GM12878 (cell line): ENCODE measurements at regions not wholly inside any gene's neighbourhood (a gene's known extent, or its start where the extent isn't known, plus 50 kb on each side); places are given as distances from the start of the nearest gene placed in this dataset.

ENCODE experiments used
- ATAC-seq: fragments of 200-7000 bp; cut with Tn5 transposase; 3 replicates; pipeline ENCODE4 v1.9.1; 2020; ENCODE audit warnings: mild to moderate bottlenecking, moderate library complexity
- BruUV-seq: library from RNA; stranded (reverse); fragments of 400-500 nt; replicated peaks from 2 replicates; lab custom pipeline; 2021; lab: Mats Ljungman, UMichigan
- CTCF ChIA-PET: fragments of 300-600 bp; sonication (Branson Sonifier 250); formaldehyde crosslinking; extraction: SDS; loops from one replicate; lab custom pipeline; 2021; ENCODE audit warnings: inconsistent platforms; lab: Yijun Ruan, JAX
- POLR2A ChIA-PET: fragments of 350-600 bp; formaldehyde crosslinking; extraction: SDS; loops from one replicate; lab custom pipeline; 2021; ENCODE audit warnings: inconsistent platforms; lab: Charles Lee
- RAD21 ChIA-PET: fragments of 300-600 bp; sonication (Branson Sonifier 250); formaldehyde crosslinking; loops from one replicate; lab custom pipeline; 2023; ENCODE audit warnings: antibody characterized with exemption; ENCODE audit not compliant: unreplicated experiment; lab: Charles Lee
- SMC1A ChIA-PET: fragments of 300-600 bp; sonication (Branson Sonifier 250); formaldehyde crosslinking; loops from one replicate; lab custom pipeline; 2023; ENCODE audit not compliant: unreplicated experiment, uncharacterized antibody; lab: Charles Lee
- DNase-seq: peaks from one replicate; pipeline ENCODE4 v3.0.0-alpha.2; 2011; ENCODE audit warnings: low read depth, low spot score
- FAIRE-seq: peaks from 3 replicates; lab custom pipeline; 2011; peaks lifted over from hg19 to GRCh38; lab: Jason Lieb, UNC
- H2AFZ ChIP-seq: 2 replicates; pipeline ENCODE4 v1.6.0; 2011; ENCODE audit warnings: low read depth, low read length, control low read depth; ENCODE audit not compliant: control insufficient read depth
- H3K27ac ChIP-seq: 2 replicates; pipeline ENCODE4 v1.5.1; 2011; ENCODE audit warnings: control low read depth; ENCODE audit not compliant: control insufficient read depth, insufficient read depth
- H3K27me3 ChIP-seq, 2 experiments: replicated peaks in 1 of 2; 2 replicates each; pipeline versions ENCODE4 v1.6.0 to v1.6.1; 2011; ENCODE audit warnings: low read length in 1 of 2; ENCODE audit not compliant: control insufficient read depth in 2 of 2, insufficient read depth in 2 of 2
- H3K36me3 ChIP-seq, 2 experiments: 2 replicates each; pipeline ENCODE4 v1.5.1; 2011; ENCODE audit warnings: low read length in 1 of 2; ENCODE audit not compliant: control insufficient read depth in 2 of 2, insufficient read depth in 2 of 2
- H3K4me1 ChIP-seq: 2 replicates; pipeline ENCODE4 v1.6.1; 2011; ENCODE audit warnings: mild to moderate bottlenecking, low read length, moderate library complexity, mixed read lengths; ENCODE audit not compliant: control insufficient read depth, insufficient read depth
- H3K4me2 ChIP-seq: 2 replicates; pipeline ENCODE4 v1.6.0; 2011; ENCODE audit warnings: control low read depth; ENCODE audit not compliant: control insufficient read depth, insufficient read depth
- H3K4me3 ChIP-seq: fragments of 200-600 bp; sonication (generic); 2 replicates; pipeline ENCODE4 v1.5.1; 2016
- H3K79me2 ChIP-seq: 2 replicates; pipeline ENCODE4 v1.6.0; 2011; ENCODE audit warnings: low read length; ENCODE audit not compliant: control insufficient read depth, insufficient read depth
- H3K9ac ChIP-seq: 2 replicates; pipeline ENCODE4 v1.8.0; 2011; ENCODE audit warnings: low read length, control low read depth, mixed read lengths; ENCODE audit not compliant: control insufficient read depth, insufficient read depth
- H3K9me3 ChIP-seq: replicated peaks from 3 replicates; pipeline ENCODE4 v1.5.1; 2011; ENCODE audit warnings: mild to moderate bottlenecking, low read length; ENCODE audit not compliant: control insufficient read depth, insufficient read depth
- H4K20me1 ChIP-seq: 2 replicates; pipeline ENCODE4 v1.6.0; 2011; ENCODE audit not compliant: control insufficient read depth, insufficient read depth
- BCL3 ChIP-seq: IDR thresholded peaks from 2 replicates; pipeline ENCODE4 v1.6.1; 2011; ENCODE audit warnings: borderline replicate concordance, low read depth, mild to moderate bottlenecking, moderate library complexity, low read length; ENCODE audit not compliant: insufficient read depth, poor library complexity, severe bottlenecking
- BHLHE40 ChIP-seq, 2 experiments: fragments of 450-650 bp in 1 of 2; IDR thresholded peaks; 2 replicates each; pipeline ENCODE4 v1.6.1; 2011 to 2017; ENCODE audit warnings: low read depth in 2 of 2, borderline replicate concordance in 1 of 2, improper control_type of control experiment in 1 of 2, low read length in 1 of 2, mild to moderate bottlenecking in 1 of 2
- BRCA1 ChIP-seq: IDR thresholded peaks from 2 replicates; pipeline ENCODE4 v1.6.1; 2011; ENCODE audit warnings: low read depth, low read length, improper control_type of control experiment
- CEBPB ChIP-seq, 2 experiments: fragments of 150-350 bp in 1 of 2; IDR thresholded peaks; 2 replicates each; pipeline ENCODE4 v1.6.1; 2012 to 2014; ENCODE audit warnings: low read depth in 2 of 2, low read length in 2 of 2, borderline replicate concordance in 1 of 2, inconsistent platforms in 1 of 2
- CHD2 ChIP-seq: IDR thresholded peaks from 2 replicates; pipeline ENCODE4 v1.6.1; 2011; ENCODE audit warnings: low read depth, low read length, improper control_type of control experiment, borderline replicate concordance
- CTCF ChIP-seq, 3 experiments: IDR thresholded peaks in 2 of 3; conservative IDR thresholded peaks in 1 of 3; 2 replicates each; pipeline ENCODE4 v1.5.1; 2011; ENCODE audit warnings: low read depth in 3 of 3, low read length in 3 of 3, mild to moderate bottlenecking in 3 of 3, control low read depth in 2 of 3, moderate library complexity in 2 of 3, inconsistent platforms in 1 of 3, mixed read lengths in 1 of 3; ENCODE audit not compliant: control insufficient read depth in 2 of 3, insufficient read depth in 1 of 3; ENCODE audit errors: extremely low read depth in 1 of 3
- ESRRA ChIP-seq: IDR thresholded peaks from 2 replicates; pipeline ENCODE4 v1.6.1; 2012; ENCODE audit warnings: mild to moderate bottlenecking, low read length, improper control_type of control experiment
- IKZF2 ChIP-seq, 2 experiments: fragments of 450-650 bp; IDR thresholded peaks; 2 replicates each; pipeline ENCODE4 v1.6.1; 2017; ENCODE audit warnings: mild to moderate bottlenecking in 2 of 2, moderate library complexity in 2 of 2
- MEF2A ChIP-seq: IDR thresholded peaks from 2 replicates; pipeline ENCODE4 v1.6.1; 2011; ENCODE audit warnings: low read depth, mild to moderate bottlenecking, low read length, moderate library complexity; ENCODE audit not compliant: insufficient read depth
- MYB ChIP-seq: fragments of 150-350 bp; IDR thresholded peaks from 2 replicates; pipeline ENCODE4 v1.6.1; 2014; ENCODE audit warnings: mild to moderate bottlenecking, low read depth, low read length, borderline replicate concordance
- NBN ChIP-seq: fragments of 450-650 bp; IDR thresholded peaks from 2 replicates; pipeline ENCODE4 v1.6.1; 2016
- NFYB ChIP-seq: IDR thresholded peaks from 2 replicates; pipeline ENCODE4 v1.6.1; 2011; ENCODE audit warnings: low read depth, mild to moderate bottlenecking, low read length, improper control_type of control experiment, moderate library complexity; ENCODE audit not compliant: insufficient read depth
- ZNF687 ChIP-seq: fragments of 450-650 bp; IDR thresholded peaks from 2 replicates; pipeline ENCODE4 v1.6.1; 2017; ENCODE audit warnings: mild to moderate bottlenecking, moderate library complexity
- ZZZ3 ChIP-seq: IDR thresholded peaks from 2 replicates; pipeline ENCODE4 v1.6.1; 2011; ENCODE audit warnings: low read depth; ENCODE audit not compliant: control insufficient read depth, insufficient read length
- WGBS: methylation state at CpG from one replicate; pipeline ENCODE4 v1.1.6; 2016; ENCODE audit warnings: low lambda C conversion rate; ENCODE audit not compliant: insufficient replicate concordance, insufficient coverage; ENCODE audit errors: missing lambda C conversion rate; 5-methylcytosine and 5-hydroxymethylcytosine counted together
- in situ Hi-C: fragments of 300-500 bp; cut with MboI; formaldehyde crosslinking; loops from 9 replicates; pipeline ENCODE4 v1.14.3; 2018; ENCODE audit warnings: mixed read lengths
- intact Hi-C: fragments of 100-400 bp; cut with micrococcal nuclease; formaldehyde crosslinking; loops from one replicate; pipeline ENCODE4 v1.14.2; 2022; ENCODE audit not compliant: unreplicated experiment

- no peak for TF ChIP-seq BCL3
- no peak for TF ChIP-seq ZNF687
- no peak for TF ChIP-seq IKZF2 (IDR thresholded peaks at IDR 0.05)
Measured at GRCh38 chr4:13176741-13177142, 307.4 kb downstream of the RAB28 start (continued).

GRCh38 chr4:13174926-13175325, 309.2 kb downstream of the RAB28 start:
- H3K9ac ChIP-seq: no peak overlapping the region
- H2AFZ ChIP-seq: no peak overlapping the region
- intact Hi-C loops (no loop called here), in situ Hi-C loops (no loop called here)
- FAIRE-seq (no peak), ATAC-seq (no peak), DNase-seq (no peak)
- no peaks in the 10 kb centered on the region for H4K20me1 ChIP-seq
- BruUV-seq: no TSS peak
- H3K4me3 ChIP-seq: no peak overlapping the region
- CTCF ChIA-PET: no interaction called here
- WGBS: 2% methylated on average over 5 of the region's 5 CpGs
- RAD21 ChIA-PET: no interaction called here
- SMC1A ChIA-PET: interaction anchor here (0.5 kb wide), 1 partner anchor 60 kb away, joined by 3 read pairs; no protein-coding TSS in a partner anchor
- H3K79me2 ChIP-seq: no peaks in the 10 kb centered on the region
- H3K27me3 ChIP-seq: no peaks in the 10 kb centered on the region
- H3K27ac ChIP-seq: no peak overlapping the region
- no peaks in the 10 kb centered on the region for H3K9me3 ChIP-seq
- no peak overlapping the region for H3K4me2 ChIP-seq
- no peaks in the 10 kb centered on the region for H3K36me3 ChIP-seq
- no peaks in the 10 kb centered on the region for H3K4me1 ChIP-seq
- POLR2A ChIA-PET: no interaction called here
- no peak for TF ChIP-seq MYB
- no peak for TF ChIP-seq CEBPB (IDR thresholded peaks at IDR 0.05; ENCODE audit: borderline replicate concordance in 1 of 2, low read depth in 2 of 2, low read length in 2 of 2)
- TF ChIP-seq NBN: no peak
- TF ChIP-seq MEF2A: no peak
- no peak for TF ChIP-seq CTCF (IDR thresholded peaks at IDR 0.05 in 2 of 3, conservative IDR thresholded peaks at IDR 0.05 in 1 of 3; ENCODE audit: control insufficient read depth in 2 of 3, extremely low read depth in 1 of 3, insufficient read depth in 1 of 3, low read depth in 3 of 3, low read length in 3 of 3)
- TF ChIP-seq NFYB: no peak
- TF ChIP-seq BHLHE40 (IDR thresholded peaks at IDR 0.05; ENCODE audit: borderline replicate concordance in 1 of 2, low read depth in 2 of 2, low read length in 1 of 2): no peak
- TF ChIP-seq ZZZ3: no peak
- TF ChIP-seq ESRRA: no peak
- TF ChIP-seq BRCA1: no peak
- no peak for TF ChIP-seq CHD2
